Astrocyte (in vitro differentiated cells and primary cell): ENCODE measurements at regions not wholly inside any gene's neighbourhood (a gene's known extent, or its start where the extent isn't known, plus 50 kb on each side); places are given as distances from the start of the nearest gene placed in this dataset.
"Not testable (repeated sequence)": the region's sequence is repeated elsewhere in the genome, so short reads cannot be mapped to it uniquely, and the experiment has no call there.

Experiments used
- DNase-seq: peaks from one replicate; pipeline ENCODE4 v3.0.0-alpha.2; 2010; ENCODE audit warnings: low read depth
- FAIRE-seq: peaks from 2 replicates; lab custom pipeline; 2011; peaks lifted over from hg19 to GRCh38; lab: Jason Lieb, UNC
- H2AFZ ChIP-seq: 2 replicates; pipeline ENCODE4 v1.6.0; 2012; ENCODE audit warnings: low read depth, low read length, inconsistent platforms
- H3K27ac ChIP-seq: 2 replicates; pipeline ENCODE4 v1.5.1; 2011; ENCODE audit warnings: low read depth, low read length, inconsistent platforms
- H3K27me3 ChIP-seq: 2 replicates; pipeline ENCODE4 v1.6.0; 2011; ENCODE audit warnings: low read length, inconsistent platforms; ENCODE audit not compliant: insufficient read depth
- H3K36me3 ChIP-seq: 2 replicates; pipeline ENCODE4 v1.5.1; 2011; ENCODE audit warnings: low read length, inconsistent platforms; ENCODE audit not compliant: insufficient read depth
- H3K4me1 ChIP-seq: 2 replicates; pipeline ENCODE4 v1.5.1; 2011; ENCODE audit warnings: low read length, inconsistent platforms; ENCODE audit not compliant: insufficient read depth
- H3K4me2 ChIP-seq: 2 replicates; pipeline ENCODE4 v1.6.0; 2012; ENCODE audit warnings: low read length, inconsistent platforms
- H3K4me3 ChIP-seq: 2 replicates; pipeline ENCODE4 v1.5.1; 2011; ENCODE audit warnings: low read depth, mild to moderate bottlenecking, low read length, inconsistent platforms; ENCODE audit not compliant: insufficient read depth
- H3K79me2 ChIP-seq: 2 replicates; pipeline ENCODE4 v1.6.0; 2012; ENCODE audit warnings: mild to moderate bottlenecking, low read length, inconsistent platforms; ENCODE audit not compliant: insufficient read depth
- H3K9ac ChIP-seq: 2 replicates; pipeline ENCODE4 v1.6.0; 2012; ENCODE audit warnings: mild to moderate bottlenecking, low read length, inconsistent platforms
- H3K9me3 ChIP-seq: 2 replicates; pipeline ENCODE4 v1.5.1; 2012; ENCODE audit warnings: low read depth, mild to moderate bottlenecking, low read length, inconsistent platforms; ENCODE audit not compliant: insufficient read depth
- H4K20me1 ChIP-seq: 2 replicates; pipeline ENCODE4 v1.6.0; 2012; ENCODE audit warnings: low read length, inconsistent platforms; ENCODE audit not compliant: insufficient read depth
- H3K27ac Mint-ChIP-seq: one replicate; pipeline ENCODE4 v1.8.0; 2021; ENCODE audit warnings: mild to moderate bottlenecking, mixed read lengths; ENCODE audit not compliant: unreplicated experiment
- H3K27me3 Mint-ChIP-seq: one replicate; pipeline ENCODE4 v1.8.0; 2021; ENCODE audit warnings: low read depth, mixed read lengths; ENCODE audit not compliant: unreplicated experiment
- H3K36me3 Mint-ChIP-seq: one replicate; pipeline ENCODE4 v1.8.0; 2021; ENCODE audit warnings: low read depth, mixed read lengths; ENCODE audit not compliant: unreplicated experiment
- H3K4me1 Mint-ChIP-seq: one replicate; pipeline ENCODE4 v1.8.0; 2021; ENCODE audit warnings: low read depth, mixed read lengths; ENCODE audit not compliant: unreplicated experiment
- H3K4me3 Mint-ChIP-seq: one replicate; pipeline ENCODE4 v1.8.0; 2021; ENCODE audit warnings: mild to moderate bottlenecking, moderate library complexity, mixed read lengths; ENCODE audit not compliant: unreplicated experiment
- H3K9me3 Mint-ChIP-seq: one replicate; pipeline ENCODE4 v1.8.0; 2021; ENCODE audit warnings: mild to moderate bottlenecking, mixed read lengths; ENCODE audit not compliant: unreplicated experiment
- EZH2 ChIP-seq: IDR thresholded peaks from 2 replicates; pipeline ENCODE4 v1.6.1; 2012; ENCODE audit warnings: mild to moderate bottlenecking, low read length, inconsistent platforms; ENCODE audit not compliant: insufficient read depth
- TF ChIP-seq, protein P1 (sequence below): IDR thresholded peaks from 2 replicates; pipeline ENCODE4 v1.5.1; 2011; ENCODE audit warnings: low read depth, mild to moderate bottlenecking, inconsistent platforms, low read length, moderate library complexity; ENCODE audit not compliant: insufficient read depth

DNA sequence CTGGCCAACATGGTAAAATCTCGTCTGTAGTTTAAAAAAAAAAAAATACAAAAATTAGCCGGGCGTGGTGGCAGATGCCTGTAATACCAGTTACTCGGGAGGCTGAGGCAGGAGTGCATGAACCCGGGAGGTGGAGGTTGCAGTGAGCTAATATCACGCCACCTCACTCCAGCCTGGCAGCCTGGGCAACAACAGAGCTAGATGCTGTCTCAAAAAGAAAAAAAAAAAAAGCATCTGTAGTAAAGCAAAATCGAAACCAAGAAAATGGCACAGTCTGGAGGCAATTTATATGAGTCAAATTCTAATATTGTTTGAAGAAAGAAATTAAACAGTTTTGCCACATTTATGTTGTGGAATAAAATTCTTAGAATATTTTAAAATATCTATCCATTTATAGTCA is 365.0 kb upstream of the CHORDC1 start:
- no peaks in the 10 kb centered on the region for H3K9me3 ChIP-seq
- no peak overlapping the region for H3K9ac ChIP-seq
- Mint-ChIP-seq H3K4me3 (no peak overlapping the region), H3K9me3 (peaks cover 3% of the 10 kb centered on the region), H3K36me3 (no peaks in the 10 kb centered on the region), H3K4me1 (no peaks in the 10 kb centered on the region), H3K27me3 (no peaks in the 10 kb centered on the region), H3K27ac (no peak overlapping the region)
- no peak overlapping the region for H2AFZ ChIP-seq
- TF ChIP-seq, protein P1, sequence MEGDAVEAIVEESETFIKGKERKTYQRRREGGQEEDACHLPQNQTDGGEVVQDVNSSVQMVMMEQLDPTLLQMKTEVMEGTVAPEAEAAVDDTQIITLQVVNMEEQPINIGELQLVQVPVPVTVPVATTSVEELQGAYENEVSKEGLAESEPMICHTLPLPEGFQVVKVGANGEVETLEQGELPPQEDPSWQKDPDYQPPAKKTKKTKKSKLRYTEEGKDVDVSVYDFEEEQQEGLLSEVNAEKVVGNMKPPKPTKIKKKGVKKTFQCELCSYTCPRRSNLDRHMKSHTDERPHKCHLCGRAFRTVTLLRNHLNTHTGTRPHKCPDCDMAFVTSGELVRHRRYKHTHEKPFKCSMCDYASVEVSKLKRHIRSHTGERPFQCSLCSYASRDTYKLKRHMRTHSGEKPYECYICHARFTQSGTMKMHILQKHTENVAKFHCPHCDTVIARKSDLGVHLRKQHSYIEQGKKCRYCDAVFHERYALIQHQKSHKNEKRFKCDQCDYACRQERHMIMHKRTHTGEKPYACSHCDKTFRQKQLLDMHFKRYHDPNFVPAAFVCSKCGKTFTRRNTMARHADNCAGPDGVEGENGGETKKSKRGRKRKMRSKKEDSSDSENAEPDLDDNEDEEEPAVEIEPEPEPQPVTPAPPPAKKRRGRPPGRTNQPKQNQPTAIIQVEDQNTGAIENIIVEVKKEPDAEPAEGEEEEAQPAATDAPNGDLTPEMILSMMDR = no peak
- no peak for TF ChIP-seq EZH2
- no peaks in the 10 kb centered on the region for H4K20me1 ChIP-seq
- H3K36me3 ChIP-seq = no peaks in the 10 kb centered on the region
- no peaks in the 10 kb centered on the region for H3K79me2 ChIP-seq
- H3K4me3 ChIP-seq = no peak overlapping the region
- no peaks in the 10 kb centered on the region for H3K27me3 ChIP-seq
- FAIRE-seq (no peak), DNase-seq (no peak)
- no peak overlapping the region for H3K4me2 ChIP-seq
- H3K4me1 ChIP-seq = no peaks in the 10 kb centered on the region
- H3K27ac ChIP-seq = no peak overlapping the region

DNA sequence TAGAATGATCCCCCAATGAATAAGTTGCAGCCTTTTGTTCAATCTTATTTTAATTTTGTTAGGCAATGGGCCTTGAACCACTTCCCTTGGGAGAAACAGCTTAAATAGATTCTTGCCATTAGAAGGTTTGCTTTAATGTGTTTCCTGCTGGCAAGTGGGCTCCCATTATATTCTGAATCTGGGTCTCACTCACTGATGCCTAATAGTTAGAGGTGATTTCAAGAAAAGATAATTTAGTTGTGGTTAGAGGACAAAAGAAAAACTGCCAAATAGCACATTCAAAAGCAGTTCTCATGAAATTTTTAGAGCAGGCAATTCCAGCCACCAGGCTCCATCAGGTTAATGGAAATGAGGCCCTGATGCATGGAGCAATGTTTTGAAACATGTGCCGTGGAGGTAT is 362.6 kb upstream of the CHORDC1 start:
- Histone ChIP-seq H3K27me3 (no peaks in the 10 kb centered on the region), H3K79me2 (no peaks in the 10 kb centered on the region), H4K20me1 (no peaks in the 10 kb centered on the region), H3K4me2 (no peak overlapping the region), H3K4me3 (no peak overlapping the region), H2AFZ (no peak overlapping the region), H3K9me3 (no peaks in the 10 kb centered on the region), H3K27ac (no peak overlapping the region), H3K4me1 (no peaks in the 10 kb centered on the region), H3K9ac (no peak overlapping the region), H3K36me3 (no peaks in the 10 kb centered on the region)
- Mint-ChIP-seq H3K9me3 (no peaks in the 10 kb centered on the region), H3K4me1 (no peaks in the 10 kb centered on the region), H3K4me3 (no peak overlapping the region), H3K27me3 (no peaks in the 10 kb centered on the region), H3K36me3 (no peaks in the 10 kb centered on the region), H3K27ac (no peak overlapping the region)
- TF ChIP-seq, protein P1 = no peak
- no peak for TF ChIP-seq EZH2
- FAIRE-seq (no peak), DNase-seq (no peak)

DNA sequence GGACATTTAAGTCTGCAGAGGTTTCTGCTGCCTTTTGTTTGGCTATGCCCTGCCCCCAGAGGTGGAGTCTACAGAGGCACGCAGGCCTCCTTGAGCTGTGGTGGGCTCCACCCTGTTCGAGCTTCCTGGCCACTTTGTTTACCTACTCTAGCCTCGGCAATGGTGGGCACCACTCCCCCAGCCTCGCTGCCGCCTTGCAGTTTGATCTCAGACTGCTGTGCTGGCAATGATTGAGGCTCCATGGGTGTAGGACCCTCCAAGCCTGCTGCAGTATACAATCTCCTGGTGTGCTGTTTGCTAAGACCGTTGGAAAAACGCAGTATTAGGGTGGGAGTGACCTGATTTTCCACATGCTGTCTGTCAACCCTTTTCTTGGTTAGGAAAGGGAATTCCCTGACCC is 360.1 kb upstream of the CHORDC1 start:
- not testable (repeated sequence) for H3K27ac ChIP-seq, H3K9me3 Mint-ChIP-seq, H3K27me3 ChIP-seq, H3K36me3 ChIP-seq, H3K4me3 ChIP-seq, FAIRE-seq, H3K4me1 Mint-ChIP-seq, H3K36me3 Mint-ChIP-seq, H3K27ac Mint-ChIP-seq, H3K4me2 ChIP-seq, H3K4me3 Mint-ChIP-seq, H4K20me1 ChIP-seq, H3K4me1 ChIP-seq, H2AFZ ChIP-seq, H3K9me3 ChIP-seq, H3K79me2 ChIP-seq, DNase-seq, H3K9ac ChIP-seq, H3K27me3 Mint-ChIP-seq
